Heart left ventricle (tissue), 16 donors: ENCODE measurements at regions not wholly inside any gene's neighbourhood (a gene's known extent, or its start where the extent isn't known, plus 50 kb on each side); places are given as distances from the start of the nearest gene placed in this dataset.

Experiments used
- ATAC-seq, 4 donors: fragments of 200-7000 bp; cut with Tn5 transposase; one replicate each; pipeline ENCODE4 v1.9.1; 2020 to 2022; ENCODE audit warnings: moderate library complexity in 4 of 4, mild to moderate bottlenecking in 3 of 4, moderate number of reproducible peaks in 1 of 4
- DNase-seq, 5 donors: peaks; one replicate each; pipeline ENCODE4 v3.0.0-alpha.2; 2020
- H3K27ac ChIP-seq, 12 donors: fragments of 200-600 bp; sonication (generic) in 4 of 12; one replicate each; pipeline versions ENCODE4 v1.5.0 to v1.8.0; 2016 to 2022; ENCODE audit warnings: mild to moderate bottlenecking in 2 of 12
- H3K27me3 ChIP-seq, 9 donors: fragments of 200-600 bp; sonication (generic) in 2 of 9; one replicate each; pipeline versions ENCODE4 v1.5.1 to v1.8.0; 2016 to 2022; ENCODE audit warnings: mild to moderate bottlenecking in 3 of 9
- H3K36me3 ChIP-seq, 9 donors: fragments of 200-600 bp; sonication (generic) in 2 of 9; one replicate each; pipeline versions ENCODE4 v1.5.0 to v1.8.0; 2018 to 2022; ENCODE audit warnings: mild to moderate bottlenecking in 2 of 9
- H3K4me1 ChIP-seq, 12 donors: fragments of 200-600 bp; sonication (generic) in 4 of 12; one replicate each; pipeline versions ENCODE4 v1.5.0 to v1.8.0; 2016 to 2022; ENCODE audit warnings: mild to moderate bottlenecking in 3 of 12
- H3K4me3 ChIP-seq, 12 donors: fragments of 200-600 bp; sonication (generic) in 4 of 12; one replicate each; pipeline versions ENCODE4 v1.5.0 to v1.8.0; 2017 to 2022; ENCODE audit warnings: mild to moderate bottlenecking in 9 of 12, moderate library complexity in 4 of 12
- H3K9me3 ChIP-seq, 12 donors: fragments of 200-600 bp; sonication (generic) in 4 of 12; one replicate each; pipeline versions ENCODE4 v1.5.0 to v1.8.0; 2016 to 2022; ENCODE audit warnings: mild to moderate bottlenecking in 1 of 12
- POLR2A ChIP-seq, 2 donors: fragments of 450-650 bp; IDR thresholded peaks; one replicate each; pipeline ENCODE4 v1.6.1; 2017; ENCODE audit warnings: antibody characterized with exemption in 2 of 2, mild to moderate bottlenecking in 2 of 2, moderate library complexity in 2 of 2
- WGBS, 4 donors: extraction: QIAGEN DNeasy Blood & Tissue Kit in 2 of 4; methylation state at CpG; one replicate each; pipeline versions ENCODE4 v1.1.5 to v1.1.7; 2013 to 2018; 5-methylcytosine and 5-hydroxymethylcytosine counted together
- intact Hi-C, 10 donors: fragments of 100-400 bp; cut with DNase I; formaldehyde crosslinking; loops; one replicate each; pipeline versions ENCODE4 v1.11.1 to v1.14.2; 2022
- TF ChIP-seq, protein P1 (sequence below), 12 donors: fragments of 200-600 bp; sonication (generic) in 4 of 12; IDR thresholded peaks; one replicate each; pipeline versions ENCODE4 v1.5.0 to v1.8.0; 2018 to 2022; ENCODE audit warnings: antibody characterized with exemption in 12 of 12, mild to moderate bottlenecking in 5 of 12
- donor health status: ischemic (EF 13 %, LVEDD 7.1; RV severe dilation, severe dysfunction).
- donor health status: healthy with polysubstance abuse.
- donor health status: DM: no; HTN: yes; CAD: no.
- donor health status: DM: no; HTN: no; CAD: no.
- donor health status: ischemic (EF 25% LVEDD 6.9; RV normal size, moderate dysfunction).
- donor health status: ischemic (EF 25% LVEDD 5.7; RV mildly dilated, moderate dysfunction).
- donor health status: healthy.
- donor health status: DM: yes; HTN: yes; CAD: no.
- donor health status: ischemic (EF 35%, LVEDD 5.7; RV mildly dilated, moderate dysfunction).
- donor health status: nonischemic (EF 11% LVEDD 7.7; RV severe dilation, severe dysfunction).
- donor health status: DM: yes; HTN: yes; CAD: no.
- donor health status: PGD.
- donor health status: ischemic (EF 29% LVEDD 5.4; RV normal size, mild dysfunction).
- donor health status: nonischemic (EF 23%, LVEDD 6.1; RV moderate dilation, normal function).

GRCh38 chr18:10286580-10287150 lies 167.8 kb upstream of the APCDD1 start:
- peaks cover 0 to 10% (median 0%) of the 10 kb centered on the region in 12 donors for H3K9me3 ChIP-seq
- ATAC-seq: no peak
- no peak overlapping the region for H3K27ac ChIP-seq
- TF ChIP-seq, protein P1, sequence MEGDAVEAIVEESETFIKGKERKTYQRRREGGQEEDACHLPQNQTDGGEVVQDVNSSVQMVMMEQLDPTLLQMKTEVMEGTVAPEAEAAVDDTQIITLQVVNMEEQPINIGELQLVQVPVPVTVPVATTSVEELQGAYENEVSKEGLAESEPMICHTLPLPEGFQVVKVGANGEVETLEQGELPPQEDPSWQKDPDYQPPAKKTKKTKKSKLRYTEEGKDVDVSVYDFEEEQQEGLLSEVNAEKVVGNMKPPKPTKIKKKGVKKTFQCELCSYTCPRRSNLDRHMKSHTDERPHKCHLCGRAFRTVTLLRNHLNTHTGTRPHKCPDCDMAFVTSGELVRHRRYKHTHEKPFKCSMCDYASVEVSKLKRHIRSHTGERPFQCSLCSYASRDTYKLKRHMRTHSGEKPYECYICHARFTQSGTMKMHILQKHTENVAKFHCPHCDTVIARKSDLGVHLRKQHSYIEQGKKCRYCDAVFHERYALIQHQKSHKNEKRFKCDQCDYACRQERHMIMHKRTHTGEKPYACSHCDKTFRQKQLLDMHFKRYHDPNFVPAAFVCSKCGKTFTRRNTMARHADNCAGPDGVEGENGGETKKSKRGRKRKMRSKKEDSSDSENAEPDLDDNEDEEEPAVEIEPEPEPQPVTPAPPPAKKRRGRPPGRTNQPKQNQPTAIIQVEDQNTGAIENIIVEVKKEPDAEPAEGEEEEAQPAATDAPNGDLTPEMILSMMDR (IDR thresholded peaks at IDR 0.05): no peak
- no peak for TF ChIP-seq POLR2A (IDR thresholded peaks at IDR 0.05)
- H3K36me3 ChIP-seq: no peaks in the 10 kb centered on the region
- DNase-seq: no peak
- peaks cover 0 to 25% (median 0%) of the 10 kb centered on the region in 12 donors for H3K4me1 ChIP-seq
- no peak overlapping the region for H3K4me3 ChIP-seq
- 92 to 96% (median 93%) methylated on average over 8 of the region's 8 CpGs for WGBS, 4 donors
- intact Hi-C loops: no loop called here
- H3K27me3 ChIP-seq: no peaks in the 10 kb centered on the region

DNA sequence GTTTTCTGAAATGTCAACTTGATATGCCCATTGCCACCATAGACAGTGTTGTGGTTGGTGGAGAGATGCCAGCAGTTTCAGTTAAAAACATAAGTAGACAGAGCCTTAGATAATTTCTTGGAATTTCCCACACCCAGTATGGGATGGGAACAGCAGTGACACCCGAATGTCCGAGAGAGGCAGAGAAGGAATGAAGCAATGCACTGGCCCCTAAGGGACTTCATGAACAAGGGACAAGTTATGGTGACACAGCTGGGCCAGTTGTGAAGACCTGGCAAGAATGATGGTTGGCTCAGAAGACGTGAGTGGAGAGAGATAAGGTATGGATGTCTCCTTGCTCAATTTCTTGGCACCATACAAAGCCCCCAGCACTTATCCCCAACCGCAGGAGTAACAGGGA lies 165.2 kb upstream of the APCDD1 start:
- Histone ChIP-seq H3K4me3 (no peak overlapping the region), H3K27ac (peak overlapping the region in 1 of 12 donors; percentile 38), H3K27me3 (no peaks in the 10 kb centered on the region), H3K36me3 (no peaks in the 10 kb centered on the region), H3K9me3 (peaks cover 0 to 10% (median 0%) of the 10 kb centered on the region in 12 donors), H3K4me1 (peaks cover 0 to 24% (median 0%) of the 10 kb centered on the region in 12 donors)
- DNase-seq (no peak), ATAC-seq (no peak)
- TF ChIP-seq, protein P1 (IDR thresholded peaks at IDR 0.05): no peak
- TF ChIP-seq POLR2A (IDR thresholded peaks at IDR 0.05): no peak
- intact Hi-C loops: no loop called here
- WGBS, 4 donors: 77 to 87% (median 85%) methylated on average over 4 of the region's 4 CpGs

GRCh38 chr18:10289951-10290637 lies 164.3 kb upstream of the APCDD1 start:
- no peak for TF ChIP-seq POLR2A (IDR thresholded peaks at IDR 0.05)
- TF ChIP-seq, protein P1 (IDR thresholded peaks at IDR 0.05): no peak
- intact Hi-C loops: loop anchor here in 1 of 10 donors (10.0 kb wide), 1 partner anchor 225 kb away; no protein-coding TSS in a partner anchor
- H3K4me3 ChIP-seq: no peak overlapping the region
- no peaks in the 10 kb centered on the region for H3K36me3 ChIP-seq
- no peaks in the 10 kb centered on the region for H3K27me3 ChIP-seq
- H3K27ac ChIP-seq: peak overlapping the region in 1 of 12 donors; percentile 38
- DNase-seq: no peak
- H3K4me1 ChIP-seq: peaks cover 0 to 17% (median 0%) of the 10 kb centered on the region in 12 donors
- H3K9me3 ChIP-seq: peaks cover 0 to 10% (median 0%) of the 10 kb centered on the region in 12 donors
- WGBS, 4 donors: 67 to 81% (median 78%) methylated on average over 6 to 7 of the region's 7 CpGs
- peak in 1 of 4 donors; percentile 53 for ATAC-seq

DNA sequence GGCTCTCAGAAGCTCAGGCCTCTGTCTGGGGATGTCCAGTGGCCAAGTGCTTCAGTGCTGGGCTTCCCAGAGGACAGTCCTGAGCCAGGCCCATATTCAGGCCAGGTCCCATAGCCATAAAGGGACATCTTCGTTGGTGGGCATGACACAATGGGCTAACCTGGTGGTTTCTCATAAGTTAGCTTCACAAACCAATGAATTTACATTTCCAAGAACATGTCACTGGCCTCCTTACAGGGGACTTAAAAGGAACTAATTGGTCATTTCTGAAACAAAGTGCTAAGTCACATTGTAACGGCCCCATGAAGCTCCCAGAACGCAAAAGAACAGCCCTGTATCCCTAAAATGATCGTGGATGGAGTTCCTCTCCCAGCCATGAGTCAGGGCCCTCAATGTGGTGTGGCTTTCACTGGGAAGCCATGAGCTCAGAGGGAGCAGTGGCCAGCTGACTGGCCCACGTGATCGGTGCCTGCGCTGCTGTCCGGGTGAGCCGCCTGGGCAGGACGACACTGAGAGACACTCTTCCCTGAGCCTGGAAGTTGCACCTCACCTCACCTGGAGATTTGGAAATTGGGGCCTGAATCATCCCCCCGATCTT lies 163.7 kb upstream of the APCDD1 start:
- no peak for DNase-seq
- intact Hi-C loops: loop anchor here in 1 of 10 donors (10.0 kb wide), 1 partner anchor 224 kb away; no protein-coding TSS in a partner anchor
- Histone ChIP-seq H3K27ac (peak overlapping the region in 1 of 12 donors; percentile 38), H3K4me3 (no peak overlapping the region), H3K9me3 (peaks cover 0 to 10% (median 0%) of the 10 kb centered on the region in 12 donors), H3K27me3 (no peaks in the 10 kb centered on the region), H3K4me1 (peaks cover 0 to 17% (median 0%) of the 10 kb centered on the region in 12 donors), H3K36me3 (no peaks in the 10 kb centered on the region)
- WGBS, 4 donors: 91 to 97% (median 95%) methylated on average over 8 to 11 of the region's 11 CpGs
- TF ChIP-seq POLR2A (IDR thresholded peaks at IDR 0.05): no peak
- TF ChIP-seq, protein P1 (IDR thresholded peaks at IDR 0.05): no peak
- no peak for ATAC-seq
